T-helper 2 cell treated with Interferon-gamma antibody and Interleukin-4, amounts not matched to agents 5 μg/mL and 100 μg/mL, for 36 hours (primary cell): ENCODE measurements at regions not wholly inside any gene's neighbourhood (a gene's known extent, or its start where the extent isn't known, plus 50 kb on each side); places are given as distances from the start of the nearest gene placed in this dataset.
"Not testable (repeated sequence)": the region's sequence is repeated elsewhere in the genome, so short reads cannot be mapped to it uniquely, and the experiment has no call there.

Experiments
- DNase-seq: peaks from one replicate; pipeline ENCODE4 v3.0.0; 2021; ENCODE audit warnings: low spot score
- H3K27ac Mint-ChIP-seq: one replicate; pipeline ENCODE4 v1.8.0; 2021; ENCODE audit warnings: mild to moderate bottlenecking, mixed read lengths
- H3K27me3 Mint-ChIP-seq: one replicate; pipeline ENCODE4 v1.8.0; 2021; ENCODE audit warnings: low read depth, mixed read lengths
- H3K36me3 Mint-ChIP-seq: one replicate; pipeline ENCODE4 v1.8.0; 2021; ENCODE audit warnings: low read depth, mixed read lengths
- H3K4me1 Mint-ChIP-seq: one replicate; pipeline ENCODE4 v1.8.0; 2021; ENCODE audit warnings: low read depth, mixed read lengths
- H3K4me3 Mint-ChIP-seq: one replicate; pipeline ENCODE4 v1.8.0; 2022; ENCODE audit warnings: mild to moderate bottlenecking, moderate library complexity, mixed read lengths
- H3K9me3 Mint-ChIP-seq: one replicate; pipeline ENCODE4 v1.8.0; 2021; ENCODE audit warnings: mixed read lengths

GRCh38 chr5:4576161-4576748 lies 563.9 kb upstream of the ADAMTS16 start:
- Mint-ChIP-seq H3K4me1 (no peaks in the 10 kb centered on the region), H3K4me3 (no peak overlapping the region), H3K27me3 (no peaks in the 10 kb centered on the region), H3K27ac (no peak overlapping the region), H3K36me3 (no peaks in the 10 kb centered on the region), H3K9me3 (peaks cover 35% of the 10 kb centered on the region)
- DNase-seq: no peak

- peaks cover 36% of the 10 kb centered on the region for H3K9me3 Mint-ChIP-seq
- no peaks in the 10 kb centered on the region for H3K27me3 Mint-ChIP-seq
- no peak overlapping the region for H3K27ac Mint-ChIP-seq
- no peaks in the 10 kb centered on the region for H3K4me1 Mint-ChIP-seq
- DNase-seq: no peak
- no peaks in the 10 kb centered on the region for H3K36me3 Mint-ChIP-seq
- no peak overlapping the region for H3K4me3 Mint-ChIP-seq
These were observed 563.2 kb upstream of the ADAMTS16 start for GRCh38 chr5:4576908-4577307.

- Mint-ChIP-seq H3K27me3 (no peaks in the 10 kb centered on the region), H3K9me3 (peaks cover 43% of the 10 kb centered on the region), H3K4me1 (no peaks in the 10 kb centered on the region), H3K4me3 (no peak overlapping the region), H3K27ac (no peak overlapping the region), H3K36me3 (no peaks in the 10 kb centered on the region)
- DNase-seq: no peak
These were observed 560.5 kb upstream of the ADAMTS16 start for GRCh38 chr5:4579679-4580078.

- no peaks in the 10 kb centered on the region for H3K36me3 Mint-ChIP-seq
- peaks cover 40% of the 10 kb centered on the region for H3K9me3 Mint-ChIP-seq
- DNase-seq: no peak
- no peaks in the 10 kb centered on the region for H3K27me3 Mint-ChIP-seq
- H3K4me3 Mint-ChIP-seq: no peak overlapping the region
- H3K27ac Mint-ChIP-seq: no peak overlapping the region
- no peaks in the 10 kb centered on the region for H3K4me1 Mint-ChIP-seq
These were observed 559.4 kb upstream of the ADAMTS16 start for GRCh38 chr5:4580772-4581171.

GRCh38 chr5:4581289-4581688 lies 558.8 kb upstream of the ADAMTS16 start:
- Mint-ChIP-seq H3K27me3 (no peaks in the 10 kb centered on the region), H3K4me1 (no peaks in the 10 kb centered on the region), H3K36me3 (no peaks in the 10 kb centered on the region), H3K4me3 (no peak overlapping the region), H3K9me3 (peaks cover 42% of the 10 kb centered on the region), H3K27ac (no peak overlapping the region)
- DNase-seq: no peak

GRCh38 chr5:4584982-4585381 lies 555.1 kb upstream of the ADAMTS16 start:
- no peak overlapping the region for H3K27ac Mint-ChIP-seq
- H3K36me3 Mint-ChIP-seq: no peaks in the 10 kb centered on the region
- H3K9me3 Mint-ChIP-seq: peaks cover 50% of the 10 kb centered on the region
- no peaks in the 10 kb centered on the region for H3K27me3 Mint-ChIP-seq
- H3K4me3 Mint-ChIP-seq: no peak overlapping the region
- DNase-seq: no peak
- H3K4me1 Mint-ChIP-seq: no peaks in the 10 kb centered on the region

- Mint-ChIP-seq H3K4me1 (no peaks in the 10 kb centered on the region), H3K27ac (no peak overlapping the region), H3K9me3 (peaks cover 35% of the 10 kb centered on the region), H3K27me3 (no peaks in the 10 kb centered on the region), H3K4me3 (no peak overlapping the region), H3K36me3 (no peaks in the 10 kb centered on the region)
- no peak for DNase-seq
These were observed 526.7 kb upstream of the ADAMTS16 start for GRCh38 chr5:4613440-4613839.

- Mint-ChIP-seq H3K27me3 (no peaks in the 10 kb centered on the region), H3K4me3 (no peak overlapping the region), H3K36me3 (no peaks in the 10 kb centered on the region), H3K4me1 (no peaks in the 10 kb centered on the region), H3K9me3 (peaks cover 29% of the 10 kb centered on the region), H3K27ac (no peak overlapping the region)
- DNase-seq: no peak
These were observed 526.0 kb upstream of the ADAMTS16 start for GRCh38 chr5:4614088-4614487.

GRCh38 chr5:4615369-4615768 lies 524.8 kb upstream of the ADAMTS16 start:
- DNase-seq, H3K36me3 Mint-ChIP-seq, H3K27me3 Mint-ChIP-seq, H3K27ac Mint-ChIP-seq, H3K4me1 Mint-ChIP-seq, H3K4me3 Mint-ChIP-seq: not testable (repeated sequence)
- peaks cover 26% of the 10 kb centered on the region for H3K9me3 Mint-ChIP-seq

GRCh38 chr5:4625206-4625896 lies 514.8 kb upstream of the ADAMTS16 start:
- peaks cover 34% of the 10 kb centered on the region for H3K9me3 Mint-ChIP-seq
- no peaks in the 10 kb centered on the region for H3K27me3 Mint-ChIP-seq
- no peak overlapping the region for H3K27ac Mint-ChIP-seq
- DNase-seq: no peak
- H3K36me3 Mint-ChIP-seq: no peaks in the 10 kb centered on the region
- H3K4me3 Mint-ChIP-seq: no peak overlapping the region
- H3K4me1 Mint-ChIP-seq: no peaks in the 10 kb centered on the region

GRCh38 chr5:4627131-4627530 lies 513.0 kb upstream of the ADAMTS16 start:
- DNase-seq: no peak
- peaks cover 40% of the 10 kb centered on the region for H3K9me3 Mint-ChIP-seq
- no peak overlapping the region for H3K4me3 Mint-ChIP-seq

GRCh38 chr5:4627929-4628328 lies 512.2 kb upstream of the ADAMTS16 start:
- H3K4me3 Mint-ChIP-seq: no peak overlapping the region
- H3K27me3 Mint-ChIP-seq: no peaks in the 10 kb centered on the region

More at GRCh38 chr5:4627131-4627530, 513.0 kb upstream of the ADAMTS16 start:
- Mint-ChIP-seq H3K36me3 (no peaks in the 10 kb centered on the region), H3K27me3 (no peaks in the 10 kb centered on the region), H3K27ac (no peak overlapping the region), H3K4me1 (no peaks in the 10 kb centered on the region)

GRCh38 chr5:4628645-4629385 lies 511.3 kb upstream of the ADAMTS16 start:
- Mint-ChIP-seq H3K9me3 (peaks cover 32% of the 10 kb centered on the region), H3K27ac (no peak overlapping the region), H3K27me3 (no peaks in the 10 kb centered on the region), H3K4me3 (no peak overlapping the region), H3K4me1 (no peaks in the 10 kb centered on the region), H3K36me3 (no peaks in the 10 kb centered on the region)
- DNase-seq: no peak

More at GRCh38 chr5:4627929-4628328, 512.2 kb upstream of the ADAMTS16 start:
- no peaks in the 10 kb centered on the region for H3K4me1 Mint-ChIP-seq
- no peak overlapping the region for H3K27ac Mint-ChIP-seq
- no peak for DNase-seq
- peaks cover 40% of the 10 kb centered on the region for H3K9me3 Mint-ChIP-seq
- H3K36me3 Mint-ChIP-seq: no peaks in the 10 kb centered on the region

GRCh38 chr5:4630031-4630430 lies 510.1 kb upstream of the ADAMTS16 start:
- DNase-seq: no peak
- Mint-ChIP-seq H3K27me3 (no peaks in the 10 kb centered on the region), H3K9me3 (peaks cover 36% of the 10 kb centered on the region), H3K27ac (no peak overlapping the region), H3K4me3 (no peak overlapping the region), H3K36me3 (no peaks in the 10 kb centered on the region), H3K4me1 (no peaks in the 10 kb centered on the region)
